Duodenal mucosa (tissue), 2 donors: ENCODE measurements at regions not wholly inside any gene's neighbourhood (a gene's known extent, or its start where the extent isn't known, plus 50 kb on each side); places are given as distances from the start of the nearest gene placed in this dataset.
"Not testable (repeated sequence)": the region's sequence is repeated elsewhere in the genome, so short reads cannot be mapped to it uniquely, and the experiment has no call there.

Experiments used
- H3K27ac ChIP-seq: one replicate; pipeline ENCODE4 v1.7.0; 2013; ENCODE audit warnings: low read depth, low read length
- H3K27me3 ChIP-seq, 2 donors: one replicate each; pipeline ENCODE4 v1.7.0; 2013; ENCODE audit warnings: low read length in 2 of 2, control low read depth in 1 of 2; ENCODE audit not compliant: insufficient read depth in 2 of 2, control insufficient read depth in 1 of 2
- H3K36me3 ChIP-seq, 2 donors: one replicate each; pipeline ENCODE4 v1.7.0; 2013; ENCODE audit warnings: low read length in 2 of 2, control low read depth in 1 of 2; ENCODE audit not compliant: insufficient read depth in 2 of 2, control insufficient read depth in 1 of 2
- H3K4me1 ChIP-seq, 2 donors: one replicate each; pipeline ENCODE4 v1.7.0; 2013; ENCODE audit warnings: low read length in 2 of 2, control low read depth in 1 of 2; ENCODE audit not compliant: insufficient read depth in 2 of 2, control insufficient read depth in 1 of 2
- H3K4me3 ChIP-seq, 2 donors: one replicate each; pipeline ENCODE4 v1.7.0; 2013; ENCODE audit warnings: low read length in 2 of 2, low read depth in 1 of 2
- H3K9ac ChIP-seq, 2 donors: one replicate each; pipeline ENCODE4 v1.7.0; 2013; ENCODE audit warnings: low read length in 2 of 2, low read depth in 1 of 2
- H3K9me3 ChIP-seq, 2 donors: one replicate each; pipeline ENCODE4 v1.7.0; 2013; ENCODE audit warnings: low read length in 2 of 2, control low read depth in 1 of 2; ENCODE audit not compliant: control insufficient read depth in 1 of 2

- not testable (repeated sequence) for H3K9me3 ChIP-seq, H3K9ac ChIP-seq, H3K27me3 ChIP-seq, H3K36me3 ChIP-seq, H3K27ac ChIP-seq, H3K4me3 ChIP-seq
- H3K4me1 ChIP-seq, result peaks cover 6 to 15% of the 10 kb centered on the region in 2 donors
Observed at GRCh38 chr2:100715861-100716260, 104.1 kb upstream of the NPAS2 start.

DNA sequence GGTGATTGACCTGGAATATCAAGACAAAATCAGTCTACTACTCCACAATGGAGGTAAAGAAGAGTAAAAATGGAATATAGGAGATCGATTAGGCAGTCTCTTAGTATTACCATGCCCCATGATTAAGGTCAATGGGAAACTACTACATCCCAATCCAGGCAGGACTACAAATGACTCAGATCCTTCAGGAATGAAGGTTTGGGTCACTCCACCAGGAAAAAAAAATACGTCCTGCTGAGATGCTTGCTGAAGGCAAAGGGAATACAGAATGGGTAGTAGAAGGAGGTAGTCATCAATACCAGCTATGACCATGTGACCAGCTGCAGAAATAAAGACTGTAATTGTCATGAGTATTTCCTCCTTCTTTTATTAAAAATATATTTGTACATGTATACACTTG lies 103.4 kb upstream of the NPAS2 start:
- no peak overlapping the region for H3K27ac ChIP-seq
- no peaks in the 10 kb centered on the region for H3K36me3 ChIP-seq
- no peaks in the 10 kb centered on the region for H3K9me3 ChIP-seq
- no peaks in the 10 kb centered on the region for H3K27me3 ChIP-seq
- no peak overlapping the region for H3K9ac ChIP-seq
- no peak overlapping the region for H3K4me3 ChIP-seq
- peaks cover 6 to 15% of the 10 kb centered on the region in 2 donors for H3K4me1 ChIP-seq

GRCh38 chr2:100718065-100718629 lies 101.8 kb upstream of the NPAS2 start:
- Histone ChIP-seq H3K27me3 (no peaks in the 10 kb centered on the region), H3K9me3 (no peaks in the 10 kb centered on the region), H3K9ac (no peak overlapping the region), H3K36me3 (no peaks in the 10 kb centered on the region), H3K27ac (no peak overlapping the region), H3K4me3 (no peak overlapping the region), H3K4me1 (peaks cover 11 to 15% of the 10 kb centered on the region in 2 donors)

DNA sequence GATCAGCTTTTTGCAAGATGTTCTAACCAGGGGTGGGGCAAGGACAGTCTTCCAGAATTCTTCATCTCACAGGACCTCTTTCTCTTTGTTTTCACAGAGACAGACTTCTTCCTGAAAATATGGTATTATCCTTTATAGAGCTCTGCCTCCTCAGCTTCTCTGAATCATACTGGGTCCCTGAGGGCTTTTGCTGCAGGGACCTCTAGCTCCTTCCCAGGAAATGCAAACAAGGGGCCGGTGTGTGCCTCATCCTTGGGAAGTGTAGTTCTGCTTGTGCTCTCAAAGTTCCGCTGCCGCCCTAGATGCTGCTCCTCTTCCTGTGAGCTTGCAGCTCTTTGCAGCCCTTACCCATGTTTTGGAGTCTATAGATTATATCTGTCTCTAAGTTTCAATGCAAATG lies 99.5 kb upstream of the NPAS2 start:
- Histone ChIP-seq H3K4me3 (no peak overlapping the region), H3K36me3 (no peaks in the 10 kb centered on the region), H3K27ac (no peak overlapping the region), H3K9me3 (no peaks in the 10 kb centered on the region), H3K4me1 (peaks cover 11 to 15% of the 10 kb centered on the region in 2 donors), H3K9ac (no peak overlapping the region), H3K27me3 (no peaks in the 10 kb centered on the region)

DNA sequence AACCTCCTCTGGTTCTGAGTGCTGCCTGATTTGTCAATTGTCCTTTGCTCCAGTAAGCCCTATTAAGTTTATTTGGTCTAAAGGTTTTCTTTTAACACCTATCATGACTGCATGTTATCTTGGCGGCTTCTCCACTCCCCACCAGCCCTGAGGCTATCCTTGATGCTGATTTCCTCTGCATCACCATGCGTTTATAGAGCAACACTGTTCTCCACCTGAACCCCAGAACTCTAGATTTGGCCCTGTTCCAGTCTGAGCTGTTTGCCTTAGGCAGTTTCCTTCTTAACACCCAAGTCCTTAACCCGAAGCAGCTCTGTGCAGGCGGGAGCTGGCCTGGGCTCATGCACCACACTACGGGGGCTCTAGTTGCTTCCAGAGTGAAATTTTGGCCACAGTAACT lies 98.2 kb upstream of the NPAS2 start:
- no peaks in the 10 kb centered on the region for H3K9me3 ChIP-seq
- peaks cover 11 to 15% of the 10 kb centered on the region in 2 donors for H3K4me1 ChIP-seq
- no peak overlapping the region for H3K4me3 ChIP-seq
- H3K27ac ChIP-seq, result no peak overlapping the region
- no peaks in the 10 kb centered on the region for H3K27me3 ChIP-seq
- no peak overlapping the region for H3K9ac ChIP-seq
- H3K36me3 ChIP-seq, result no peaks in the 10 kb centered on the region

- no peak overlapping the region for H3K27ac ChIP-seq
- H3K9me3 ChIP-seq, result no peaks in the 10 kb centered on the region
- no peak overlapping the region for H3K9ac ChIP-seq
- no peaks in the 10 kb centered on the region for H3K36me3 ChIP-seq
- H3K4me1 ChIP-seq, result peaks cover 11 to 14% of the 10 kb centered on the region in 2 donors
- H3K4me3 ChIP-seq, result no peak overlapping the region
- no peaks in the 10 kb centered on the region for H3K27me3 ChIP-seq
Observed at GRCh38 chr2:100722125-100722524, 97.8 kb upstream of the NPAS2 start.

DNA sequence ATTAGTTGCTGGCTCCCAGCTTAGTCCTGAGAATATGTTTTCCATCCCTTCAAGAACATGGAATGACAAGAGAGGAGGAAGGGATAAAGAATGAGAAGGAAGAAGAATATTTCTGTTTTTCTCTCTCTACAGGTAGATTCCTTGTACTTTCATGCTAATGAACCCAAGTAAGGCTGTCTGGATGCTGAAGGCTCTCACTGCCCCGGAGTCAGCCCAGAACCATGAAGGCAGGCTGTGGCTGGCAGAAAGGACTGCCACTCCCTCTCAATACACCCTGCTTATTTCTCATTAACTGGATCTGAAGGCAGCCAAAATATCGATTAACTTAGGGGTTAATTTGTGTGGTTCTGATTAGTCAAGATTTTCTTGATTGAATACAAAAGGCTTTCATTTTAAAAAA lies 93.1 kb upstream of the NPAS2 start:
- no peak overlapping the region for H3K9ac ChIP-seq
- H3K27ac ChIP-seq, result no peak overlapping the region
- H3K36me3 ChIP-seq, result no peaks in the 10 kb centered on the region
- peaks cover 0 to 2% of the 10 kb centered on the region in 2 donors for H3K4me1 ChIP-seq
- H3K9me3 ChIP-seq, result no peaks in the 10 kb centered on the region
- no peak overlapping the region for H3K4me3 ChIP-seq
- no peaks in the 10 kb centered on the region for H3K27me3 ChIP-seq

- Histone ChIP-seq H3K9ac (no peak overlapping the region), H3K27me3 (no peaks in the 10 kb centered on the region), H3K4me3 (no peak overlapping the region), H3K36me3 (no peaks in the 10 kb centered on the region), H3K4me1 (no peaks in the 10 kb centered on the region), H3K27ac (no peak overlapping the region), H3K9me3 (no peaks in the 10 kb centered on the region)
Observed at GRCh38 chr2:100730290-100730868, 89.6 kb upstream of the NPAS2 start.

- Histone ChIP-seq H3K4me3 (no peak overlapping the region), H3K4me1 (no peaks in the 10 kb centered on the region), H3K9ac (no peak overlapping the region), H3K27me3 (no peaks in the 10 kb centered on the region), H3K9me3 (no peaks in the 10 kb centered on the region), H3K36me3 (no peaks in the 10 kb centered on the region), H3K27ac (no peak overlapping the region)
Observed at GRCh38 chr2:100731535-100731981, 88.4 kb upstream of the NPAS2 start.

- Histone ChIP-seq H3K9ac (no peak overlapping the region), H3K4me3 (no peak overlapping the region), H3K27ac (no peak overlapping the region), H3K27me3 (no peaks in the 10 kb centered on the region), H3K9me3 (no peaks in the 10 kb centered on the region), H3K4me1 (no peaks in the 10 kb centered on the region), H3K36me3 (no peaks in the 10 kb centered on the region)
Observed at GRCh38 chr2:100733391-100734187, 86.3 kb upstream of the NPAS2 start.
